ENCODE measurements at regions not wholly inside any gene's neighbourhood (a gene's known extent, or its start where the extent isn't known, plus 50 kb on each side); places are given as distances from the start of the nearest gene placed in this dataset.

GRCh38 chr2:152858594-152859265 is 140.3 kb downstream of the ARL6IP6 start:
- H3K9me3 ChIP-seq (ENCODE audit: insufficient read depth, low read depth, low read length), result peaks cover 29% of the 10 kb centered on the region
- no peak overlapping the region for H3K4me3 ChIP-seq (ENCODE audit: low read length)
- no peak overlapping the region for H3K27ac ChIP-seq (ENCODE audit: low read length)
- H3K4me1 ChIP-seq (ENCODE audit: insufficient read depth, low read length), result no peaks in the 10 kb centered on the region
- H3K9ac ChIP-seq (ENCODE audit: low read depth, low read length), result no peak overlapping the region
- H3K27me3 ChIP-seq (ENCODE audit: insufficient read depth, low read length), result no peaks in the 10 kb centered on the region
- H3K36me3 ChIP-seq (ENCODE audit: insufficient read depth, low read depth, low read length), result no peaks in the 10 kb centered on the region; the same call in 1 of the 2 replicates

- no peak overlapping the region for H3K9ac ChIP-seq (ENCODE audit: low read depth, low read length)
- no peaks in the 10 kb centered on the region for H3K9me3 ChIP-seq (ENCODE audit: insufficient read depth, low read depth, low read length)
- H3K4me1 ChIP-seq (ENCODE audit: insufficient read depth, low read length), result no peaks in the 10 kb centered on the region
- no peak overlapping the region for H3K4me3 ChIP-seq (ENCODE audit: low read length)
- H3K36me3 ChIP-seq (ENCODE audit: insufficient read depth, low read depth, low read length), result no peaks in the 10 kb centered on the region
- H3K27ac ChIP-seq (ENCODE audit: low read length), result no peak overlapping the region
- no peaks in the 10 kb centered on the region for H3K27me3 ChIP-seq (ENCODE audit: insufficient read depth, low read length)
Observed at GRCh38 chr2:152846697-152847470, 128.5 kb downstream of the ARL6IP6 start.

GRCh38 chr2:152835674-152836073 is 117.3 kb downstream of the ARL6IP6 start:
- no peaks in the 10 kb centered on the region for H3K4me1 ChIP-seq (ENCODE audit: insufficient read depth, low read length)
- H3K27me3 ChIP-seq (ENCODE audit: insufficient read depth, low read length), result no peaks in the 10 kb centered on the region
- no peak overlapping the region for H3K27ac ChIP-seq (ENCODE audit: low read length)
- no peaks in the 10 kb centered on the region for H3K36me3 ChIP-seq (ENCODE audit: insufficient read depth, low read depth, low read length)
- no peak overlapping the region for H3K9ac ChIP-seq (ENCODE audit: low read depth, low read length)
- no peak overlapping the region for H3K4me3 ChIP-seq (ENCODE audit: low read length)
- H3K9me3 ChIP-seq (ENCODE audit: insufficient read depth, low read depth, low read length), result no peaks in the 10 kb centered on the region

- Histone ChIP-seq H3K4me1 (ENCODE audit: insufficient read depth, low read length) (no peaks in the 10 kb centered on the region), H3K9me3 (ENCODE audit: insufficient read depth, low read depth, low read length) (no peaks in the 10 kb centered on the region), H3K27ac (ENCODE audit: low read length) (no peak overlapping the region), H3K4me3 (ENCODE audit: low read length) (no peak overlapping the region), H3K36me3 (ENCODE audit: insufficient read depth, low read depth, low read length) (no peaks in the 10 kb centered on the region), H3K27me3 (ENCODE audit: insufficient read depth, low read length) (no peaks in the 10 kb centered on the region), H3K9ac (ENCODE audit: low read depth, low read length) (no peak overlapping the region)
Observed at GRCh38 chr2:152827944-152828343, 109.5 kb downstream of the ARL6IP6 start.

GRCh38 chr2:152826581-152827279 is 108.3 kb downstream of the ARL6IP6 start:
- Histone ChIP-seq H3K9me3 (ENCODE audit: insufficient read depth, low read depth, low read length) (no peaks in the 10 kb centered on the region), H3K27ac (ENCODE audit: low read length) (no peak overlapping the region), H3K4me1 (ENCODE audit: insufficient read depth, low read length) (no peaks in the 10 kb centered on the region), H3K9ac (ENCODE audit: low read depth, low read length) (no peak overlapping the region), H3K4me3 (ENCODE audit: low read length) (no peak overlapping the region), H3K27me3 (ENCODE audit: insufficient read depth, low read length) (no peaks in the 10 kb centered on the region), H3K36me3 (ENCODE audit: insufficient read depth, low read depth, low read length) (no peaks in the 10 kb centered on the region)

GRCh38 chr2:152825834-152826233 is 107.4 kb downstream of the ARL6IP6 start:
- no peak overlapping the region for H3K27ac ChIP-seq (ENCODE audit: low read length)
- H3K4me3 ChIP-seq (ENCODE audit: low read length), result no peak overlapping the region
- H3K4me1 ChIP-seq (ENCODE audit: insufficient read depth, low read length), result no peaks in the 10 kb centered on the region
- no peaks in the 10 kb centered on the region for H3K36me3 ChIP-seq (ENCODE audit: insufficient read depth, low read depth, low read length)
- H3K27me3 ChIP-seq (ENCODE audit: insufficient read depth, low read length), result no peaks in the 10 kb centered on the region
- no peaks in the 10 kb centered on the region for H3K9me3 ChIP-seq (ENCODE audit: insufficient read depth, low read depth, low read length)
- H3K9ac ChIP-seq (ENCODE audit: low read depth, low read length), result no peak overlapping the region

- Histone ChIP-seq H3K36me3 (ENCODE audit: insufficient read depth, low read depth, low read length) (no peaks in the 10 kb centered on the region), H3K9me3 (ENCODE audit: insufficient read depth, low read depth, low read length) (no peaks in the 10 kb centered on the region), H3K9ac (ENCODE audit: low read depth, low read length) (no peak overlapping the region), H3K4me3 (ENCODE audit: low read length) (no peak overlapping the region), H3K27me3 (ENCODE audit: insufficient read depth, low read length) (no peaks in the 10 kb centered on the region), H3K4me1 (ENCODE audit: insufficient read depth, low read length) (no peaks in the 10 kb centered on the region), H3K27ac (ENCODE audit: low read length) (no peak overlapping the region)
Observed at GRCh38 chr2:152823905-152824304, 105.5 kb downstream of the ARL6IP6 start.

- H3K36me3 ChIP-seq (ENCODE audit: insufficient read depth, low read depth, low read length), result no peaks in the 10 kb centered on the region
- H3K9ac ChIP-seq (ENCODE audit: low read depth, low read length), result no peak overlapping the region
- no peak overlapping the region for H3K27ac ChIP-seq (ENCODE audit: low read length)
- H3K4me3 ChIP-seq (ENCODE audit: low read length), result no peak overlapping the region
- H3K4me1 ChIP-seq (ENCODE audit: insufficient read depth, low read length), result no peaks in the 10 kb centered on the region
- H3K27me3 ChIP-seq (ENCODE audit: insufficient read depth, low read length), result no peaks in the 10 kb centered on the region
- H3K9me3 ChIP-seq (ENCODE audit: insufficient read depth, low read depth, low read length), result no peaks in the 10 kb centered on the region
Observed at GRCh38 chr2:152822676-152823075, 104.3 kb downstream of the ARL6IP6 start.

- Histone ChIP-seq H3K36me3 (ENCODE audit: insufficient read depth, low read depth, low read length) (no peaks in the 10 kb centered on the region), H3K4me1 (ENCODE audit: insufficient read depth, low read length) (no peaks in the 10 kb centered on the region), H3K27ac (ENCODE audit: low read length) (no peak overlapping the region), H3K4me3 (ENCODE audit: low read length) (no peak overlapping the region), H3K9ac (ENCODE audit: low read depth, low read length) (no peak overlapping the region), H3K9me3 (ENCODE audit: insufficient read depth, low read depth, low read length) (no peaks in the 10 kb centered on the region), H3K27me3 (ENCODE audit: insufficient read depth, low read length) (no peaks in the 10 kb centered on the region)
Observed at GRCh38 chr2:152820048-152820447, 101.6 kb downstream of the ARL6IP6 start.

GRCh38 chr2:152815634-152816257 is 97.3 kb downstream of the ARL6IP6 start:
- H3K9me3 ChIP-seq (ENCODE audit: insufficient read depth, low read depth, low read length), result no peaks in the 10 kb centered on the region

GRCh38 chr2:152814475-152815030 is 96.1 kb downstream of the ARL6IP6 start:
- Histone ChIP-seq H3K36me3 (ENCODE audit: insufficient read depth, low read depth, low read length) (no peaks in the 10 kb centered on the region), H3K4me3 (ENCODE audit: low read length) (no peak overlapping the region), H3K9ac (ENCODE audit: low read depth, low read length) (no peak overlapping the region), H3K4me1 (ENCODE audit: insufficient read depth, low read length) (no peaks in the 10 kb centered on the region), H3K27ac (ENCODE audit: low read length) (no peak overlapping the region), H3K9me3 (ENCODE audit: insufficient read depth, low read depth, low read length) (no peaks in the 10 kb centered on the region), H3K27me3 (ENCODE audit: insufficient read depth, low read length) (no peaks in the 10 kb centered on the region)

More at GRCh38 chr2:152815634-152816257, 97.3 kb downstream of the ARL6IP6 start:
- Histone ChIP-seq H3K27ac (ENCODE audit: low read length) (no peak overlapping the region), H3K9ac (ENCODE audit: low read depth, low read length) (no peak overlapping the region), H3K4me1 (ENCODE audit: insufficient read depth, low read length) (no peaks in the 10 kb centered on the region), H3K27me3 (ENCODE audit: insufficient read depth, low read length) (no peaks in the 10 kb centered on the region), H3K36me3 (ENCODE audit: insufficient read depth, low read depth, low read length) (no peaks in the 10 kb centered on the region), H3K4me3 (ENCODE audit: low read length) (no peak overlapping the region)
